Muscle of arm (tissue), 1 donor: ENCODE measurements at regions not wholly inside any gene's neighbourhood (a gene's known extent, or its start where the extent isn't known, plus 50 kb on each side); places are given as distances from the start of the nearest gene placed in this dataset.
"Not testable (repeated sequence)": the region's sequence is repeated elsewhere in the genome, so short reads cannot be mapped to it uniquely, and the experiment has no call there.

Experiments
- DNase-seq: peaks from one replicate; pipeline ENCODE4 v3.0.0-alpha.2; 2013

DNA sequence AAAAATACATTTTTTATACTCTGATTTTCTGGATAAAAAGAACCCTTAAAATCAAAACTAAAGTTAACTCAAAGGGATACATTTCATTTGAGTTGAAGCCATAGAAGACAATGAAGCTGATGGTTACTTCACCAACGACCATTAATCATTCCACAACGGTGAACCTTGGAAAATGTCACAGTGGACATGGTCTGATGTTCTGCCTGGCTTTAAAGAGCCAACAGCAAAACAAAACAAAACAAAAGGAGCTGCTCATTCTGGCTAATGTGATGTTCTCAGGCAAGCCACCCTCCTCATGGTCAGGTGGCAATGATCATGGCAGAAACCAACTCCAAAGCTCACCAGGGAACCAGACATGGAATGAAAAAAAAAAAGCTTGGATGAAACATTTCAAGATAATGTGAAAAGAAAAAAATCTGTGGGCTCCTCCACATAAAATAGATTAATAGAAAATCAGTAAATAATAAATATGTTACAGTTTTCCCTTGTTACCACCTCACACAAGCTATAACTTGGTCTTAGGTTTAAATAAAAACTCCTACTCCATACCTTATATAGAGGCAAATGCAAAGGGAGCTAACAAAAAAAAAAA is 90.1 kb upstream of the SERTAD2 start:
- no peak for DNase-seq

DNA sequence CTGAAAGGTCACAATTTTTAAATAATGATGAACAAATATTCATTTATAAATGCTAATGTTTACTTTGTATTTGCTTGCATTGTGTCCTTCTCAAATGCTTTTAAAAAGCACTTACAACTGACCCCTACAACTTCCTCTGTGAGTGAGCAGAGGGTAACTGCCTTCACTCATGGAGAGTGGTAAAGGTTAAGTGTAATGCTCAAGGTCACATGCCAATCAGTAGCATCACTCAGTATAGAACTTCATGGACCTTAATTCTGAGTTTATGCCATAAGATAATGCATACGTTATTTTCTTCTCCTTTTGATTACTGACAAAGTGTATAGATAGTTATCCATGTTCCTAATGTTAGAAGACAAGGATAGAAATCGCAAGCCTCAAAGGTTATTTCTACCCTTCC is 91.8 kb upstream of the SERTAD2 start:
- DNase-seq = no peak

DNA sequence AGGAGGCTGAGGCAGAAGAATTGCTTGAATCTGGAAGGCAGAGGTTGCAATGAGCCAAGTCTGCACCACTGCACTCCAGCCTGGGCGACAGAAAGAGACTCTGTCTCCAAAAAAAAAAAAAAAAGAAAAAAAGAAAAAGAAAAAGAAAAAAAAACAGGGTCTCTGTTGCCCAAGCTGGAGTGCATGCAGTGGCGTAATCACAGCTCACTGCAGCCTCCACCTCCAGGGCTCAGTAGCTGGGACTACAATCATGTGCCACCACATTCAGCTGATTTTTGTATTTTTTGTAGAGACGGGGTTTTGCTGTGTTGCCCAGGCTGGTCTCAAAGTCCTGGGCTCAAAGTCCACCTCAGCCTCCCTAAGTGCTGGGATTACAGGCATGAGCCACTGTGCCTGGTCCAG is 94.0 kb upstream of the SERTAD2 start:
- DNase-seq = not testable (repeated sequence)

DNA sequence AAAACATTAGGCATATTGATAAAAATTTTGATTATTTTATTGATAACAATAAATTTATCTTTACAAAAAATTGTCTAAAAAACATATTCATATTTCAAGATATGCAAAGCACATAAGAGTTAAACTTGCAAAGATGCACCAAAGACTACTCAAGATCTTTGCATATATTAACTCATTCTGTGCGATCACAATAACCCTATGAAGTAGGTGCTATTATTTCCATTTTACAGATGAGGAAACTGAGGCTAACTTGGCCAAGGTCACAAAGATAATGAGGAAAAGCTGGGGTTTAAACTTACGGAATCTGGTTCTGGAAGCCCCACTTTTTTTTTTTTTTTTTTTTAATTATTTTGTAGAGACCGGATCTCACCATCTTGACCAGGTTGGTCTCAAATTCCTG is 94.4 kb upstream of the SERTAD2 start:
- DNase-seq = no peak

DNA sequence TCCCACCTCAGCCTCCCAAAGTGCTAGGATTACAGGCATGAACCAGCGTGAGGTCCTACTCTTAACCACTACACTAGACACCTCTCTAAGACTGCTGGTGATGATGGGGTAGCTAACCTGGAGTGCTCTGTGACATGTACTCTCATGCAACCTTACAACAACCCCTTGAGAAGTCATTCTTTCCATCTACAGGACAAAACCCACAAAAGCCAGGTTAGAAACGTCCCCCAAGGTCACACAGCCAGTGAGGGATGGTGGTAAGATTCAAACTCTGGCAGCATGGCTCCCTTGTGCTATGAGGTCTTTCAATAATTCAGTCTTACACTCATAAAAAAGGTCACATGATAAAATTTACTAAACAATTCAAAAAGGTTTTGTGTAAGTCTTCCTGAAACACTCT is 94.8 kb upstream of the SERTAD2 start:
- no peak for DNase-seq

DNA sequence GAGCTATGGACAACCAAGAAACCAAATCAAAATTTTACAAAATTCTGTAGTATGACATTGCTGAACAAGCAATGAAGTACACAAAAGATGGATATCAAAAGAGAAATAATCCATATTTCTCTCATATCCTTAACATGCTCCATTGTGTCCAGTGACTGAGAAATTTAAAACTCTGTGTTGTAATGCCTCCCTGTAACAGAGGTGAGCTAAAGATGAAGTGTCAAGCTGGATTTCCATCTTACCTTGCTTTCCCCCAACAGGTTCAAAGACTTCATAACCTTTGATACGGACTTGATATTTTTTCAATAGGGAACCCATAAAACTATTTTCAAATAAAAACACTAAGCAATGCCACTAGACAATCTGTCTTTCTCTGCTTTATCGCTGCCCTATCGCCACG is 95.7 kb upstream of the SERTAD2 start:
- no peak for DNase-seq

- DNase-seq = peak; percentile 55
Measured at GRCh38 chr2:64750001-64750816, 96.5 kb upstream of the SERTAD2 start.

DNA sequence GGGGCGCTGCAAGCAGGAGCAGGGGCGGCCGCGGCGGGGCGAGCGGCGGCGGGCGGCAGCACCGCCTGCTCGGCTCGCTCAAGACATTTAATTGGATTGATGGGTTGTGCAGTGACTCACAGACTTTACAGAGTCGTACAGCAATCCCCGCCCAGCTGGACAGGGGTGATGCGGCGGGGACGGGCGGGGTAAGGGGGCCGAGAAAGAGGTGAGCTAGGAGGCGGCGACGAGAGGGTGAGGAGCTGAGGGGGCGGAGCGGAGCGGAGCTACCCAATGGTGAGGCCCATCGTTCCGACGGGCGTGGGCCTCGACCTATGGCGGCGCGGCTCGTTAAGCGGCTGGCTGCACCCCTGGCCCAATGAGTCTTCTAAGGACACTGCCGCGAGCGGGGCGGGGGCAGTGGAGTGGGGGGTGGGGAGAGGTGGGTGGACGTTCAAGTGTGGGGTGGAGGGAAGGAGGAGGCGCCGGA is 97.1 kb upstream of the SERTAD2 start:
- peak; percentile 99 for DNase-seq

GRCh38 chr2:64751286-64752260 is 97.9 kb upstream of the SERTAD2 start:
- DNase-seq = no peak

- DNase-seq = no peak
Measured at GRCh38 chr2:64753399-64753798, 99.7 kb upstream of the SERTAD2 start.

DNA sequence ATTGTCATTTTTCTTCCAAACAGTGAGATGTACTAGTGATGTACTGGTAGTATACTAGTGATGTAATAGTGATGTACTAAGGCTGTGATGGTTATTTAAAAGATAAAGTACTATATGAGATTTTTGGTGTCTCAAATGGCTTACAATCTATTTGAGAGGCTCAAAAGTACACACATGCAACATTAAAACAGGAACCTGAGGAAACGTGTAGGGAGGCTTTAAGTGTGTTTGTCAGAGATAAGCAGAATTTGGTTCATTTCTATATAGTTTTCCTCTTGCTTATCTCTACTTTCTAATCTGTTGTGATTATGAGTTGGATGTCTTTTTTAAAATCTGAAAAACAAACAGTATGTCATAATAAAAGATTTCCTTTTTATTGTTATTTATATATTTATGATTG is 100.9 kb upstream of the SERTAD2 start:
- DNase-seq = no peak

DNA sequence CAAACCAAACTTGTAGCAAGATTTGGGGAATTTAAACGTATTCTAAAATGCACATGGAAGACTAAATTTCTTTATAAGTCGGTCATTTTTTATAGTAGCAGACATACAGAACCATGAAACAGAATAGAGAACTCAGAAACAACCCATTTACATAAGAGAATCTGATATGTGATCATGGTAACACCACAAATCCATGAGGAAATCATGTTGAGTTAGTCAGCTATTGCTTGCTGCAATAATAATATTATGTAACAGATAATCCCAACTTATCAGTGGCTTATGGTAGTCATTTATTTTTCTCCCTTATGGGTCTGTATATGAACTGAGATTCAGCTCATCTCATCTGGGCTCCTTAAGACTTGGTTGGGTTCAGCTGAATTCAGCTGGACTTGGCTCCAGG is 103.4 kb upstream of the SERTAD2 start:
- DNase-seq = no peak

GRCh38 chr2:64760128-64760527 is 106.4 kb upstream of the SERTAD2 start:
- DNase-seq = no peak

DNA sequence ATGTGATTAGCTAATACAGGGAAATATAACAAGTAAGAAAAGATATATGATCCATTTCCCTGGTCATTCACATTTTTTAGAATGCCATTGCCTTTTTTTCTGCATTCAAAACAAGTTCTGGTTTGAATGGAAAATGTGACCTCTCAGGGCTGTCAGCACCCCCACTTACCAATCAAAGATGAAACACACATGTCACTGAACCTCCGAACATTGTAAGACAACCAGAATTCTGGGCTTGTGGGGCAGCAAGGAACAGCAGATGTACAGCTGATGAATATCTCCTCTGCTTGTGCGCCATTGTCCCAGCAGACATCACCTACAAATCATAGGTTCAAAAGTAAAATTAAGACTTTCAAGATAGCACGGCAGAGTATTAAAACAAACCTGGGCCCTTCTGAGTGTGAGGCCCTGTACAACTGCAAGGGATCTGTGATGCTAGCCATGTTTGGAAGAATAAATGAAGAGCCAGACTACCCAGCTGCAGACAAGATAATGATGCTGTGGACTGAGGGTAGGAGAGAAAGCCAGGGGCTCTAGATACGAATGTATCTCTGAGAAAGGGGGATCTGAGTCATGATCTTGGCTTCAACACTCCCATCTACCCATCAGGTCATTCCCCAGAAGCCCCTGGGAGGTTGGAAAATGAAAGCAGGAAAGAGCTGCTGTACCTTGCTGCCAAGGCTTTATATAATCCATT is 108.7 kb upstream of the SERTAD2 start:
- no peak for DNase-seq

- no peak for DNase-seq
Measured at GRCh38 chr2:64763126-64763525, 109.4 kb upstream of the SERTAD2 start.

DNA sequence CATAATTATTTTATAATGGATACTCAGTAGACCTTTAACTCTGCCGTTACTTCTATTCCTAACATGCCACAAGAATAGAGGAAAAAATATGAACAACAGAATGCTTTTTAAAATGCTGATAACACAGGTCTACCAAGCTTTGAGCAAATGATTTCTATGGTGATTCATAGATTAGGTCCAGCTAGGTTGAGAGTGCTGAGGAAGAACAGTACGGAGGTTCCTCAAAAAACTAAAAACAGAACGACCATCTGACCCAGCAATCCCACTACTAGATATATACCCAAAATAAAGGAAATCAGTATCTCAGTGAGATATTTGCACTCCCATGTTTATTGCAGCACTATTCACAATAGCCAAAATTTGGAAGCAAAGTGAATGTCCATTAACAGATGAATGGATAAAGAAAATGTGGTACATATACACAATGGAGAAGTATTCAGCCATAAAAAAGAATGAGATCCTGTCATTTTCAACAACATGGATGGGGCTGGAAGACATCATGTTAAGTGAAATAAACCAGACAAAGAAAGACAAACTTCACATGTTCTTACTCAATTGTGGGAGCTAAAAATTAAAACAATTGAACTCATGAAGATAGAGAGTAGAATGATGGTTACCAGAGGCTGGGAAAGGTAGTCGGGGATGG is 111.6 kb upstream of the SERTAD2 start:
- DNase-seq = no peak

GRCh38 chr2:64766841-64767669 is 113.3 kb upstream of the SERTAD2 start:
- DNase-seq = peak; percentile 45

DNA sequence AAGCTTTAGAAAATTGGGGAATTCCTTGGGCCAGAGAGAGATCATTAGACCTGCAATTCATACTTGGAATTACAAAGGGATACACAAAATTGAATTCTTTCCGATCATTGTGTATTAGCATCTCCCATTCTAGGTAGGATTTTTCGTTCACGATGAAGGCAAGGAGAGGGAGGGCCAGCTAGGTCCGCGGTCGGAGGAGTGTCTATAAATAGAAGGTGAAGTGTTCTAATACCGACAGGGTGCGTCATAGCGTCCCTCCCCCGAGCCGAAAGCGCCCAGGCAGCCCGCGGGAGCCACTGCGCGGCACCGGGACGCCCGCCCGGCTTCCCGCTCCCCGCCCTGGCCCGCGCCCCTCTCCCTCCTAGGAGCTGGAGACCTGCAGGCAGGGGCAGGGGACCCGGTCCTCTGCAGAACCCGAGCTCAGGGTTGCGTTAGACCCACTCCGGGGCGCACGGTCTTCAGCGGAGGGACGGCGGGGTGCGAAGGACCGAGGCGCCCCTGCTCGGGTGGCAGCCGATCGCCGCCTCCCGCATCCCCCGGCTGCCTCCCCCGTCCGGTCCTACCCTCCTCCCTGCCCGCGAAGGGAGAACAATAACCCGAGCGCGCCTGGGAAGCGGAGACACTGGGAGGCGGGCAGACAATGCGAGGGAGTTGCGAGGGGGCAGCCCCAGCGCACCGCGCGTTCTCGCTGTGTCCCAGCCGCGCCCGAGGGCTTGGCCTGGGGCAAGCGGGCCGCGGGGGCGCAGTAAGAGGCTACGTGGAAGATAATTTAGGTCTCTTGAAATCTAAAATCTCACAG is 114.2 kb upstream of the SERTAD2 start:
- peak; percentile 85 for DNase-seq

GRCh38 chr2:64768491-64769005 is 114.8 kb upstream of the SERTAD2 start:
- no peak for DNase-seq
